Osteoblast (primary cell): ENCODE measurements at regions not wholly inside any gene's neighbourhood (a gene's known extent, or its start where the extent isn't known, plus 50 kb on each side); places are given as distances from the start of the nearest gene placed in this dataset.

Source experiments
- DNase-seq: peaks from one replicate; pipeline ENCODE4 v3.0.0; 2011; ENCODE audit warnings: low spot score, mixed read lengths; ENCODE audit not compliant: insufficient read length; ENCODE audit errors: missing footprints
- H2AFZ ChIP-seq: 2 replicates; pipeline ENCODE4 v1.6.0; 2011; ENCODE audit warnings: mild to moderate bottlenecking, low read length
- H3K27ac ChIP-seq: 2 replicates; pipeline ENCODE4 v1.5.1; 2011; ENCODE audit warnings: mild to moderate bottlenecking, low read depth, low read length, moderate library complexity
- H3K27me3 ChIP-seq: 2 replicates; pipeline ENCODE4 v1.6.0; 2012; ENCODE audit warnings: mild to moderate bottlenecking, control low read depth, inconsistent platforms, low read length, moderate library complexity; ENCODE audit not compliant: insufficient read depth
- H3K36me3 ChIP-seq: 2 replicates; pipeline ENCODE4 v1.5.1; 2011; ENCODE audit warnings: mild to moderate bottlenecking, low read length, control low read depth, moderate library complexity; ENCODE audit not compliant: insufficient read depth
- H3K4me1 ChIP-seq: 2 replicates; pipeline ENCODE4 v1.5.1; 2011; ENCODE audit warnings: mild to moderate bottlenecking, low read length, control low read depth, moderate library complexity; ENCODE audit not compliant: insufficient read depth
- H3K4me2 ChIP-seq: 2 replicates; pipeline ENCODE4 v1.6.0; 2011; ENCODE audit warnings: mild to moderate bottlenecking, low read length; ENCODE audit not compliant: insufficient read depth
- H3K4me3 ChIP-seq: fragments of 200-600 bp; sonication (generic); 3 replicates; pipeline ENCODE4 v1.5.1; 2012; ENCODE audit warnings: mild to moderate bottlenecking, low read length, inconsistent platforms; ENCODE audit not compliant: insufficient read depth
- H3K79me2 ChIP-seq: 2 replicates; pipeline ENCODE4 v1.6.0; 2012; ENCODE audit warnings: mild to moderate bottlenecking, low read length, control low read depth, inconsistent platforms; ENCODE audit not compliant: insufficient read depth
- H3K9me3 ChIP-seq: 2 replicates; pipeline ENCODE4 v1.5.1; 2011; ENCODE audit warnings: low read depth, low read length, control low read depth
- H4K20me1 ChIP-seq: 2 replicates; pipeline ENCODE4 v1.6.0; 2012; ENCODE audit warnings: mild to moderate bottlenecking, low read length, control low read depth; ENCODE audit not compliant: insufficient read depth
- TF ChIP-seq, protein P1 (sequence below): IDR thresholded peaks from 2 replicates; pipeline ENCODE4 v1.5.1; 2011; ENCODE audit warnings: mild to moderate bottlenecking, low read depth, low read length, moderate library complexity; ENCODE audit errors: extremely low read depth

DNA sequence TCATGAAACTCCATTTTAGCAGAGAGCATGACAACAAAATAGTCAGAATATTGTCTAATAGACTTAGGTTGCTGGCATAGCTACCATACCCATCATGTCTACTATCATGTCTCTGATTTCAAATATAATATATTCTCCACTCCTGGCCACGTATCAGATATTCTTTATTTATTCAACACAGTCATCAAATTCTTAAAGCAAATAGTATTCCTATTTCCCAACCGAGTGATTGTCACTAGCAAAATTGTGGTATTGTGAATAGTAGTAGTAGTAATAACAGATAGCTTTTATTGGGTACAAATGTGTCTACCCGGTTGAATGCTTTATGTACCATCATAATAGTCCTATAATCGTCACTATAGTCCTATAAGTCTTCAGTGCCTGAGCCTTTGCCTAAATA, 918.6 kb downstream of the KCNMA1 start:
- Histone ChIP-seq H4K20me1 (no peaks in the 10 kb centered on the region), H3K4me1 (peaks cover 38% of the 10 kb centered on the region), H3K4me2 (no peak overlapping the region), H3K9me3 (no peaks in the 10 kb centered on the region), H3K36me3 (no peaks in the 10 kb centered on the region), H3K27me3 (peaks cover under 1% of the 10 kb centered on the region), H3K79me2 (no peaks in the 10 kb centered on the region), H2AFZ (no peak overlapping the region), H3K27ac (no peak overlapping the region), H3K4me3 (no peak overlapping the region)
- TF ChIP-seq, protein P1, sequence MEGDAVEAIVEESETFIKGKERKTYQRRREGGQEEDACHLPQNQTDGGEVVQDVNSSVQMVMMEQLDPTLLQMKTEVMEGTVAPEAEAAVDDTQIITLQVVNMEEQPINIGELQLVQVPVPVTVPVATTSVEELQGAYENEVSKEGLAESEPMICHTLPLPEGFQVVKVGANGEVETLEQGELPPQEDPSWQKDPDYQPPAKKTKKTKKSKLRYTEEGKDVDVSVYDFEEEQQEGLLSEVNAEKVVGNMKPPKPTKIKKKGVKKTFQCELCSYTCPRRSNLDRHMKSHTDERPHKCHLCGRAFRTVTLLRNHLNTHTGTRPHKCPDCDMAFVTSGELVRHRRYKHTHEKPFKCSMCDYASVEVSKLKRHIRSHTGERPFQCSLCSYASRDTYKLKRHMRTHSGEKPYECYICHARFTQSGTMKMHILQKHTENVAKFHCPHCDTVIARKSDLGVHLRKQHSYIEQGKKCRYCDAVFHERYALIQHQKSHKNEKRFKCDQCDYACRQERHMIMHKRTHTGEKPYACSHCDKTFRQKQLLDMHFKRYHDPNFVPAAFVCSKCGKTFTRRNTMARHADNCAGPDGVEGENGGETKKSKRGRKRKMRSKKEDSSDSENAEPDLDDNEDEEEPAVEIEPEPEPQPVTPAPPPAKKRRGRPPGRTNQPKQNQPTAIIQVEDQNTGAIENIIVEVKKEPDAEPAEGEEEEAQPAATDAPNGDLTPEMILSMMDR, result no peak
- DNase-seq, result no peak

DNA sequence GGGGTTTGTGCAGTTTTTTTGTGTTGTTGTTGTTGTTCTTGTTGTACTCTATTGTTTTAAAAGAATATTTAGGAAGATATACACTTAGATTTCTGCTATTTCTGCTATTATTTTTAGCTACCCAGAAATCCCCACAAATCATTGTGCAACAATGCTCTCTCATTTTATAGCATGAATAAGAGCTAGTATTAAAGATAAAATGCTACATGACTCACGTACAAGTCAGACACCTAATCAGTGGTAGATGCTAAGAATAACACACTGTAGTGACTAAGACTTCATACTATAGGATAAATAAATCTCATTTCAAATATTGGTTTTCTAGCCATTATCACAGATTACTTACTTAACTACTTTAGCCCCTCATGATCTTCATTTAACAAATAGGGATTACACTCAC, 920.5 kb downstream of the KCNMA1 start:
- peak; percentile 47 for DNase-seq
- no peaks in the 10 kb centered on the region for H3K27me3 ChIP-seq
- H3K9me3 ChIP-seq, result no peaks in the 10 kb centered on the region
- no peak overlapping the region for H3K4me3 ChIP-seq
- no peaks in the 10 kb centered on the region for H3K79me2 ChIP-seq
- H3K4me1 ChIP-seq, result peaks cover 34% of the 10 kb centered on the region
- H3K27ac ChIP-seq, result peak overlapping the region; percentile 63
- H3K4me2 ChIP-seq, result peak overlapping the region; percentile 7
- TF ChIP-seq, protein P1, result no peak
- H4K20me1 ChIP-seq, result no peaks in the 10 kb centered on the region
- H3K36me3 ChIP-seq, result no peaks in the 10 kb centered on the region
- no peak overlapping the region for H2AFZ ChIP-seq

DNA sequence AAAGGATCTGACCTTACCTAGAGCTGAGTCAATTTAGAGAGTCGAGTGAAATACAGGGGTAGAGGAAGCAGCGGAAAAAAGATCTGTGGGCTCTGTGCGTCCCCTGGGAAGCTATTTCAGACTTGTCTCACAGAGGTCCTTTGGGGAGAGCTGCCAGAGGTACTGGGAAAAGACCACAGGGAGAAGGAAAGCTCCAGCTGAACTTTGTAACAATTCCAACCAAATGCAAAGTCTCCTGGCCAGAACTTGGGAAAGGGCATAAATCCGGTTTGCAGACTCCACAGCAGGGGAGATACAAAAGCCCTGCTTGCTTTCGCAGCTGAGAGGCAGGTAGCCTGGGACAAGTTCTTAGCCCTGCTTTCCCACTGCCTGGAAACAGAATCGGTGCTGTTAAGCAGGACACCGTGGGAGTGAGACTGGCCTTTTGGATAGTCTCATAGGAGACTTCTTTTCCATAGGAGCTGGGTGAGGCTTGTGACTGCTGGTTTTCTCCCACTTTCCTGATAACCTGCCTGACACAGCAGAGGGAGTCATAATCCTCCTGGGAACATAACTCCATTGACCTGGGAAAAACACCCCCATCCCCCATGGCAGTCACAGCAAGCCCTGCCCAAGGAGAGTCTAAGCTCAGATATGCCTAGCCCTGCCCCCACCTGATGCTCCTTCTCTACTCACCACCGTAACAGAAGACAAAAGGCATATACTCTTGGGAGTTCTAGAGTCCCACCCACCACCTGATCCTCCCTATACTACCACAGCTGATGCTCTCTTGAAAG, 926.2 kb downstream of the KCNMA1 start:
- H3K27me3 ChIP-seq, result no peaks in the 10 kb centered on the region
- DNase-seq, result no peak
- no peak overlapping the region for H3K27ac ChIP-seq
- H3K36me3 ChIP-seq, result no peaks in the 10 kb centered on the region
- TF ChIP-seq, protein P1, result no peak
- no peaks in the 10 kb centered on the region for H3K79me2 ChIP-seq
- H3K4me1 ChIP-seq, result peaks cover 6% of the 10 kb centered on the region
- no peaks in the 10 kb centered on the region for H3K9me3 ChIP-seq
- no peaks in the 10 kb centered on the region for H4K20me1 ChIP-seq
- no peak overlapping the region for H3K4me2 ChIP-seq
- no peak overlapping the region for H2AFZ ChIP-seq
- no peak overlapping the region for H3K4me3 ChIP-seq

DNA sequence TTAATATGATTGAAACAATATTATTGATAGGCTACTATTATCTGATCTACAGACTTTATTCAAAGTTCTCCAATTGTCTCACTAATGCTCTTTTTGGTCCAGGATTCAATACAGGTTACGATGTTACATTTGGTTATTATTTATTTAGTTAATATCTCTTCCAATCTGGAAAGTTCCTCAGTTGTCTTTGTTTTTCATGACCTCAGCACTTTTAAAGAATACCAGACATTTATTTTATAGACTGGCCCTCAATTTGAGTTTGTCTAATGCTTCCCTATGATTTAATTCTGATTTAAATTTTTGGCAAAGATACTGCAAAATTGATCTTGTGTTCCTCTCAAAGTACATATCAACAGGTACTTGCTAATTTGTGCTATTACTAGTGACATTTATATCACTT, 937.4 kb downstream of the KCNMA1 start:
- Histone ChIP-seq H3K27ac (no peak overlapping the region), H3K27me3 (peaks cover 4% of the 10 kb centered on the region), H2AFZ (no peak overlapping the region), H3K4me3 (no peak overlapping the region), H3K36me3 (no peaks in the 10 kb centered on the region), H3K4me2 (no peak overlapping the region), H3K4me1 (no peaks in the 10 kb centered on the region), H4K20me1 (no peaks in the 10 kb centered on the region), H3K79me2 (no peaks in the 10 kb centered on the region), H3K9me3 (peaks cover 2% of the 10 kb centered on the region)
- DNase-seq, result no peak
- TF ChIP-seq, protein P1, result no peak
